GM18870 (cell line): ENCODE measurements at regions not wholly inside any gene's neighbourhood (a gene's known extent, or its start where the extent isn't known, plus 50 kb on each side); places are given as distances from the start of the nearest gene placed in this dataset.

Source experiments
- ATAC-seq: cut with Tn5 transposase; IDR thresholded peaks from one replicate; pipeline ENCODE4 v1.9.1; 2021; ENCODE audit warnings: moderate library complexity; ENCODE audit not compliant: unreplicated experiment

- ATAC-seq: no peak
Measured at GRCh38 chr4:189304167-189304566, 636.5 kb upstream of the FRG1 start.

DNA sequence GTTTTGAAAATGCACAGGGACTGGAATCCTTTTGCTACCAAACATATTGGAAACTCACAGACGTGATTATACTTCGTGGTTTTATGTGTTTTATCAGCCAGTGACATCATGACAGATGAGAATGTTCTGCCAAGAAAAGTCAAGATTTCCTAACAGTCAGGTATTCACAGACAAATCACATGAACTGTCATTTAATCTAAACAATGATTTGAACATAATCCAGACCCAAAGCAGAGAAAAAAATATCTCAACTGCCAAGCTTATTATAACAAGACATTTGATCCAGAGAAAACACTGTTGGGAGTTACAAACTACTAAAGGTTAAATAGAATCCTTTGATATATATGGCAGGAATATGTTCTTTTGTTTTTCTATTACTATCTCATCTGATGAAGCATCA, 635.9 kb upstream of the FRG1 start:
- ATAC-seq: no peak

GRCh38 chr4:189305500-189305899, 635.2 kb upstream of the FRG1 start:
- ATAC-seq: no peak

DNA sequence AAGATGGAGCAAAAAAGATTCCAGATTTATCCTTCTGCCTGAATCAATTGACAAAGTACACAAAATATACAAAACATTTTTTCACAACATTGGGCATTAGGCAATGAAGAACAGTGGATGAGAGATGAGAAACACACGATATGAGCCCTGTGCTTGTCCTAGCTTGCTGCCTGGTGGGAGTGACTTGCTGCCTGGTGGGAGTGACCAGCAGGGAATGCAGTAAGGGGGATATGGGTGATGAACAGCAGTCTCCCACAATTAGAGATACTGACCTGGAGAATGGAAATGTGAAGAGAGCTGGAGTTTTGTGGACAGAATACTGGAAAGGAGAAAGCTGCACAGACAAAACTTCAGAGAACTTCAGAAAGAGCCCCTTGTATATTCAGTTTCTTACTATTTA, 629.4 kb upstream of the FRG1 start:
- no peak for ATAC-seq

DNA sequence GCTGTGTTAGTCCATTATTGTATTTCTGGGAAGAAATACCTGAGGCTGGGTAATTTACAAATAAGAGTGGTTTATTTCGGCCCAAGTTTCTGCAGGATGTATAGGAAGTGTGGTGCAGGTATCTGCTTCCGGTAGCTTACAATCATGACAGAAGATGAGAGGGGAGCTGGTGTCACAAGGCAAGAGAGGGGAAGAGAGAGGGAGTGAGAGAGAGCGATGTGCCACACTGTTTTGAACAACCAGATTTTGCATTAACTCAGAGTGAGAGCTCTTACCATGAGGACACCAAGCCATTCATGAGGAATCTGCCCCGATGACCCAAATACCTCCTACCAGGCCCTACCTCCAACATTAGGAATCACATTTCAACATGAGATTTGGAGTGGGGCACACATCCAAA, 627.6 kb upstream of the FRG1 start:
- no peak for ATAC-seq

- no peak for ATAC-seq
Measured at GRCh38 chr4:189313861-189314513, 626.7 kb upstream of the FRG1 start.

- ATAC-seq: no peak
Measured at GRCh38 chr4:189322426-189322825, 618.2 kb upstream of the FRG1 start.

DNA sequence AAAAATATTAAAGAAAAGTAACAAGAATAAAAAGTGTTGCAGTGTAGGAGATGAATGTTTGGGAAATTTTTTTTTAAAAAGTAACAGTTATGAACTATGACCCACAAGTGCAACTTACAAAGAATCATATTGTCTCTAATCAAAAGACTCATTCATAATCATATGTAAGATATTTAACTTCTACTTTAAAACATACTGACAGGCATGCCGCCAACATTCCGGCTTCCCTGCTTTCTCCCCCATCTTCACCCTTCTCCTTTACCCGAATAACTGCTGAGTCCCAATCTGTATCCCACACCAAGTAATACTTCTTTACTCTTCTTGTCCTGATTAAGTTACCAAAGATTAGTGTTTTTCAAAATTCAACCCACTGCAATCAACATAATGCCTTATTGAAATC, 598.8 kb upstream of the FRG1 start:
- ATAC-seq: no peak

DNA sequence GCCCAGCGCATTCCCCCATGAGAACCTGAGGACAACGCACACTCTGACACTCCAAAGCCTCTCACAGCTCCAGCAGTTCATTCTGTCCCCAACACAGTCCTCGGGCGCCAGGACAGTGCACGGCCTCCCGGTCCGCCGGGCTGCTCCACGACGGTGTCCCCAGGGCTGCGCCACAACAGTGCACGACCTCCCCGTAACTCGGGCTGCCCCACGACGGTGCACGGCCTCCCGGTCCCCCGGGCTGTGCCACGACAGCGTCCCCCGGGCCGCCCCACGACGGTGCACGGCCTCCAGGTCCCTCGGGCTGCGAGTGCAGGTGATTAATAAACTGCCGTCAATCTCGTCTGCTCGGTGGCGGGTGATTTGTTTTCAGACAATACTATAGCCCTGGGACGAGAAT, 585.1 kb upstream of the FRG1 start:
- no peak for ATAC-seq

DNA sequence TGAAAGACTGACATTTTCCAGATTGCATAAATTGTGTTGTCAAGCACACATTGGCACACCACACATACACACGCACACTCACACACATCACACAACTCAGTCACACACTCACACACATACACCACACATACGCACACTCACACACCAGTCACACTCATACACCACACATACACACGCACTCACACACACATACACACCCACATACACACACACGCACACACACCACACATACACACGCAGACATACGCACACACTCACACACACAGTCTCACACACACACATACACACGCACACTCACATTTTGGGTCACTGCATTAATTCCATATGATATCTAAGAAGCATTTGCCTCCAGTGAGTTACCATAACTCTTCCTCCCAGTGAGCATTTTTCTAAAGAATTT, 578.3 kb upstream of the FRG1 start:
- ATAC-seq: no peak

DNA sequence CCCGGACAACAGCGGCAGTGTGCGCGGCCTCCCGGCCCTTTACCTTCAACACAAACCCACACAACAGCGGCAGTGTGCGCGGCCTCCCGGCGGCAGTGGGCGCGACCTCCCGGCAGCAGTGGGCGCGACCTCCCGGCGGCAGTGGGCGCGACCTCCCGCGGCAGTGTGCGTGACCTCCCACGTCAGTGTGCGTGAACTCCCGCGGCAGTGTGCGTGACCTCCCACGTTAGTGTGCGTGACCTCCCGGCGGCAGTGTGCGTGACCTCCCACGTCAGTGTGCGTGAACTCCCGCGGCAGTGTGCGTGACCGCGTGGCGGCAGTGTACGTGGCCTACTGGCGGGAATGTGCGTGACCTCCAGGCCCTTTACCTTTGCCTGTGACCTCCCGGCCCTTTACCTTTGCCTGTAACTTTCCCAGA, 576.6 kb upstream of the FRG1 start:
- no peak for ATAC-seq

- ATAC-seq: no peak
Measured at GRCh38 chr4:189365451-189365850, 575.2 kb upstream of the FRG1 start.

GRCh38 chr4:189367832-189368231, 572.8 kb upstream of the FRG1 start:
- no peak for ATAC-seq

DNA sequence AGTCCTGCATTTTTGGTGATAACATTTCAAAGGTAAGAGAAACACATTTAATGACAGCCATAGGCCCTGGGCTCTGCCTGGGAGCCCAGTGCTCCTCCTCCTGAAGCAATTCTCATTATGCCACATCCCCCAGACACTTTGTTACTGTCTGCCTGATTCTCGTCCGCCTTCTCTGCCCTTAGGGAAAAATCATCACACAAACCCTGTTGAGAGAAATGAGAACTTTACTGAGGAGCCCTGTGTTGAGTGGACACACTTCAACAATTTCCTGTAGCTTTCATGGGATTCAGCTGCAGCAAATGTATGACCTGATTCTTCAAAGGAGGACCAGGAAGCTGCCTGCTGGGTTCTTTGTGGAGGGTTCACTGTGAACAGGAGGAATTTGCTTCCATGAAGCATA, 566.5 kb upstream of the FRG1 start:
- no peak for ATAC-seq

- no peak for ATAC-seq
Measured at GRCh38 chr4:189376901-189377300, 563.8 kb upstream of the FRG1 start.

DNA sequence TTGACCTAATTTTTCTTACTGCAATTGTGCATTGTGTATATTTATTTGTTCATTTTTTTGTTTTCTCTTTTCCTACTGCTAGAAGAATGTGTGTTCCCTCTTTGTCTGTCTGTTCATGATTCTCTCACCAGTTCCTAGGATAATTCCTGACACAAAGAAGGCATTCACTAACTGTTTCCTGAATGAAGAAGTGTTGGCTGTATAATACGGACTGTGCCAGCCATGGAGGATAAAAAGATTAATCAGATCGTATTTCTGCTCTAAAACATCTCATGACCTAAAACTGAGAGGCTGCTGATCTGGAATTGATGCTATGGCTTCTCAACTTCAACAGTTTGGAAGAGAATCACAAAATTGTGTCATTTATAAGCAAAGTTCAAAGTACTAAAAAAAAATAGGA, 563.1 kb upstream of the FRG1 start:
- ATAC-seq: no peak

GRCh38 chr4:189385098-189385497, 555.6 kb upstream of the FRG1 start:
- no peak for ATAC-seq

DNA sequence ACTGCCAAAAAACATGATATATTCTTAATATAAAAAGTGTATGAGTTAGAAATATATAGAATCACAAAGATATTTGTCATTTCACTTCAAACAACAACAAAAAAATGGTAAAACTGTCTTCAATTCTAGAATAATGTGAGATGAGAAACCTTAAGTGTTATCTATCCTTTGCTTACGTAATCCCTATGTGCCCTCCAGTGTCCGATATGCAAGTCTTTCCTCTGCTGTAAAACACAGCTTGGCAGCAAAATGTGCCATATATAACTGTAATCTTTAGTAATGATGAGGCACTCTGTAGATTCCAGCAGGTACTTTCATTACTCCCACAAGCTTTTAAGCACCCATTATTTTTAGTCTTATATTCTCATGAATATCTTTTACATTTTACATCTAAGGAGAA, 555.1 kb upstream of the FRG1 start:
- ATAC-seq: no peak

- ATAC-seq: no peak
Measured at GRCh38 chr4:189396435-189396834, 544.2 kb upstream of the FRG1 start.

- no peak for ATAC-seq
Measured at GRCh38 chr4:189404271-189404670, 536.4 kb upstream of the FRG1 start.

DNA sequence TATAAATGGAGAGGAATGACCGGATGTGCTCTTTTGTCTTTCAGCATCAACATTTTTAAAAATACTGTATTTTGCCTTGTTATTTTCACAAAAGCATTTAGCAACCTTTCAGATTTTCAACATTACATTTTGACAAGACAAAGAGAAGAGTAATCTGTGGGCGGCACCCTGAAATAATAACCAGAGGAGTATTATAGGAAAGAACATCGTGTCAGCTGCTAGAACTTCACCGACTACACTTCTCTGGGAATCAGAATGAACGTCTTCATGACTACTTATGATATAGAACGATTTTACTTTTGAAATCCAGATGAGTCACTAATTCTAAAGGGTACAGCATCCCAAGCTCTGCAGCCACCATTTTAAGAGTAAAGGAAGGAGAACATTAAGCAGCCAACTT, 531.5 kb upstream of the FRG1 start:
- no peak for ATAC-seq

DNA sequence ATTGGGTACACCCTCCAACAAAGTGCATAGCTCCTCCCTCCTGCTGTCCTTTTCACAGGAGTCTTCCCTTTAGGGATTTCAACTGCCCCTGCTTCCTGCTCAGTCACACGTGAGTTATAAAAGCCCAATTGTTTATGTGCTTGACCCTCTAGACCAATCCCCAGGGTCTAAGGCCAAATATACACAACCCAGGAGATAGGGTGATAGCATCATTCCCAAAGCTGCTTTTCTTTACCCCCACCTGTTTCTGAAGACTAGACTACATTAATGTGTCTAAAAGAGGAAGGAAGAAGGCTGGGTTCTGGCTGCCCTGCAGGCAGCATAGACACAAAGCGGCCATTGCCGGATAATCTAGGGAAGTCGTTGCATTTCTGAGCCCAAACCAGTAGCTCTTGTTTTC, 526.7 kb upstream of the FRG1 start:
- ATAC-seq: no peak

GRCh38 chr4:189420572-189420971, 520.1 kb upstream of the FRG1 start:
- ATAC-seq: no peak

DNA sequence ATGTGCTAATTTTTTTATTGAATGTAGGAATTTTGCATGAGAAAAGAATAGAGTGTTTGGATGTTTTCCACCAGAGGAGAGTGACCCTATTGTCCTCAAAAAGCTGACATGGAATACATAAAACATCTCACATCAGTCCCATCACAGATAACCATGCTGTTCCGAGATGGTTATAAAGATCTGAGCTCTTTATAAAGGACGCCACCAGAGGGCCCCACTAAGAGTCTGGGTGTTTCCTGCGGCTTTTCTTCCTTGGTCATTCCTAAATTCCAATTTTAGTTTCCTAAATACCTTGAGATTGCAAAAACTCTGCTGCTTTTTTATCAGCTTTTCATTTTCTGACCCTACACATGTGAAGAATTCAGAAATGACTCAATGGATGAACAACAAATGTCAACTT, 504.5 kb upstream of the FRG1 start:
- ATAC-seq: no peak
